SJCRH30 (cell line): ENCODE measurements at regions not wholly inside any gene's neighbourhood (a gene's known extent, or its start where the extent isn't known, plus 50 kb on each side); places are given as distances from the start of the nearest gene placed in this dataset.
"Not testable (repeated sequence)": the region's sequence is repeated elsewhere in the genome, so short reads cannot be mapped to it uniquely, and the experiment has no call there.

ENCODE experiments used
- DNase-seq, 2 experiments: peaks; one replicate each; pipeline ENCODE4 v3.0.0-alpha.2; 2015 to 2020
- H3K27ac ChIP-seq: fragments of 250-450 bp; sonication (Bioruptor Pico); 2 replicates; pipeline ENCODE4 v1.5.1; 2020; ENCODE audit warnings: mild to moderate bottlenecking, moderate library complexity
- H3K27me3 ChIP-seq: fragments of 250-450 bp; sonication (Bioruptor Pico); 2 replicates; pipeline ENCODE4 v1.5.1; 2020; ENCODE audit warnings: mild to moderate bottlenecking, moderate library complexity
- H3K36me3 ChIP-seq: fragments of 250-450 bp; sonication (Bioruptor Pico); 2 replicates; pipeline ENCODE4 v1.5.1; 2020; ENCODE audit warnings: mild to moderate bottlenecking, moderate library complexity
- H3K4me1 ChIP-seq: fragments of 250-450 bp; sonication (Bioruptor Pico); 2 replicates; pipeline ENCODE4 v1.5.1; 2020; ENCODE audit warnings: mild to moderate bottlenecking, moderate library complexity
- H3K4me3 ChIP-seq: fragments of 250-450 bp; sonication (Bioruptor Pico); 2 replicates; pipeline ENCODE4 v1.5.1; 2020; ENCODE audit warnings: mild to moderate bottlenecking, moderate library complexity
- H3K9me3 ChIP-seq: fragments of 250-450 bp; sonication (Bioruptor Pico); replicated peaks from 2 replicates; pipeline ENCODE4 v1.5.1; 2020; ENCODE audit warnings: mild to moderate bottlenecking, moderate library complexity

GRCh38 chr9:33740075-33740474 is 55.3 kb upstream of the PRSS3 start:
- no peak for DNase-seq
- Histone ChIP-seq H3K27me3 (no peaks in the 10 kb centered on the region), H3K9me3 (no peaks in the 10 kb centered on the region), H3K27ac (no peak overlapping the region), H3K4me1 (no peaks in the 10 kb centered on the region), H3K4me3 (no peak overlapping the region), H3K36me3 (no peaks in the 10 kb centered on the region)

GRCh38 chr9:33740958-33741357 is 54.4 kb upstream of the PRSS3 start:
- H3K4me1 ChIP-seq, H3K9me3 ChIP-seq, H3K36me3 ChIP-seq, H3K4me3 ChIP-seq, H3K27ac ChIP-seq, H3K27me3 ChIP-seq, DNase-seq: not testable (repeated sequence)

- no peaks in the 10 kb centered on the region for H3K27me3 ChIP-seq
- H3K9me3 ChIP-seq = no peaks in the 10 kb centered on the region
- H3K4me3 ChIP-seq = no peak overlapping the region
- H3K27ac ChIP-seq = no peak overlapping the region
- H3K4me1 ChIP-seq = no peaks in the 10 kb centered on the region
- no peaks in the 10 kb centered on the region for H3K36me3 ChIP-seq
- DNase-seq = no peak
Observed at GRCh38 chr9:33742051-33742450, 53.3 kb upstream of the PRSS3 start.

- DNase-seq = no peak
- no peaks in the 10 kb centered on the region for H3K9me3 ChIP-seq
Observed at GRCh38 chr9:33742519-33742918, 52.8 kb upstream of the PRSS3 start.

More at GRCh38 chr9:33742519-33742918, 52.8 kb upstream of the PRSS3 start:
- no peak overlapping the region for H3K27ac ChIP-seq
- no peaks in the 10 kb centered on the region for H3K36me3 ChIP-seq
- H3K4me1 ChIP-seq = no peaks in the 10 kb centered on the region
- H3K4me3 ChIP-seq = no peak overlapping the region
- no peaks in the 10 kb centered on the region for H3K27me3 ChIP-seq
